ENCODE measurements at regions not wholly inside any gene's neighbourhood (a gene's known extent, or its start where the extent isn't known, plus 50 kb on each side); places are given as distances from the start of the nearest gene placed in this dataset.

GRCh38 chr12:22880331-22880730 lies 255.4 kb downstream of the ETNK1 start:
- in situ Hi-C loops (cut with MboI; ENCODE audit: low pct_ligation_motif_present in 1 of 4, low pct_unique_long_range_greater_than_20kb in 1 of 4, low sequenced_read_pairs in 3 of 4) (no loop called here), intact Hi-C loops (cut with DNase I; ENCODE audit: low total_unique reads) (no loop called here)
- H3K27me3 ChIP-seq = no peaks in the 10 kb centered on the region
- no peak for DNase-seq
- no peak overlapping the region for H3K4me3 ChIP-seq
- H3K27ac ChIP-seq = no peak overlapping the region
- H3K4me1 ChIP-seq = no peaks in the 10 kb centered on the region
- H3K9me3 ChIP-seq = no peaks in the 10 kb centered on the region
- no peaks in the 10 kb centered on the region for H3K36me3 ChIP-seq
- TF ChIP-seq EP300 (IDR thresholded peaks at IDR 0.05; ENCODE audit: low read depth) (no peak), POLR2AphosphoS5 (IDR thresholded peaks at IDR 0.05) (no peak), CTCF (IDR thresholded peaks at IDR 0.05) (no peak), POLR2A (IDR thresholded peaks at IDR 0.05) (no peak)

- no peak overlapping the region for H3K4me3 ChIP-seq
- in situ Hi-C loops (cut with MboI; ENCODE audit: low pct_ligation_motif_present in 1 of 4, low pct_unique_long_range_greater_than_20kb in 1 of 4, low sequenced_read_pairs in 3 of 4) (no loop called here), intact Hi-C loops (cut with DNase I; ENCODE audit: low total_unique reads) (no loop called here)
- no peaks in the 10 kb centered on the region for H3K9me3 ChIP-seq
- no peaks in the 10 kb centered on the region for H3K27me3 ChIP-seq
- no peak overlapping the region for H3K27ac ChIP-seq
- 73% methylated on average over 6 of the region's 6 CpGs; no CpG with 5 or more reads in 1 of the 2 donors for WGBS, 2 donors (ENCODE audit: low coverage in 1 of 2)
- no peaks in the 10 kb centered on the region for H3K36me3 ChIP-seq
- H3K4me1 ChIP-seq = no peaks in the 10 kb centered on the region
- no peak for DNase-seq
- TF ChIP-seq CTCF (IDR thresholded peaks at IDR 0.05) (no peak), POLR2AphosphoS5 (IDR thresholded peaks at IDR 0.05) (no peak), POLR2A (IDR thresholded peaks at IDR 0.05) (no peak), EP300 (IDR thresholded peaks at IDR 0.05; ENCODE audit: low read depth) (no peak)
These were observed 255.8 kb downstream of the ETNK1 start for GRCh38 chr12:22880807-22881206.

- 63 to 84% methylated on average over 2 to 3 of the region's 3 CpGs for WGBS, 2 donors (ENCODE audit: low coverage in 1 of 2)
- Histone ChIP-seq H3K4me3 (no peak overlapping the region), H3K27me3 (no peaks in the 10 kb centered on the region), H3K9me3 (no peaks in the 10 kb centered on the region), H3K4me1 (no peaks in the 10 kb centered on the region), H3K27ac (no peak overlapping the region), H3K36me3 (no peaks in the 10 kb centered on the region)
- TF ChIP-seq EP300 (IDR thresholded peaks at IDR 0.05; ENCODE audit: low read depth) (no peak), POLR2A (IDR thresholded peaks at IDR 0.05) (no peak), CTCF (IDR thresholded peaks at IDR 0.05) (no peak)
- intact Hi-C loops (cut with DNase I; ENCODE audit: low total_unique reads) (no loop called here), in situ Hi-C loops (cut with MboI; ENCODE audit: low pct_ligation_motif_present in 1 of 4, low pct_unique_long_range_greater_than_20kb in 1 of 4, low sequenced_read_pairs in 3 of 4) (no loop called here)
- no peak for DNase-seq
These were observed 257.0 kb downstream of the ETNK1 start for GRCh38 chr12:22881878-22882385.

GRCh38 chr12:22882559-22882958 lies 257.6 kb downstream of the ETNK1 start:
- H3K27ac ChIP-seq = no peak overlapping the region
- H3K4me1 ChIP-seq = no peaks in the 10 kb centered on the region
- 75 to 78% methylated on average over 2 of the region's 2 CpGs for WGBS, 2 donors (ENCODE audit: low coverage in 1 of 2)
- TF ChIP-seq POLR2AphosphoS5 (IDR thresholded peaks at IDR 0.05) (no peak), CTCF (IDR thresholded peaks at IDR 0.05) (no peak), POLR2A (IDR thresholded peaks at IDR 0.05) (no peak), EP300 (IDR thresholded peaks at IDR 0.05; ENCODE audit: low read depth) (no peak)
- H3K4me3 ChIP-seq = no peak overlapping the region
- no peaks in the 10 kb centered on the region for H3K9me3 ChIP-seq
- H3K36me3 ChIP-seq = no peaks in the 10 kb centered on the region
- no peak for DNase-seq
- intact Hi-C loops (cut with DNase I; ENCODE audit: low total_unique reads) = no loop called here
- H3K27me3 ChIP-seq = no peaks in the 10 kb centered on the region
- in situ Hi-C loops (cut with MboI; ENCODE audit: low pct_ligation_motif_present in 1 of 4, low pct_unique_long_range_greater_than_20kb in 1 of 4, low sequenced_read_pairs in 3 of 4) = no loop called here
